GM04504 (cell line): ENCODE measurements at regions not wholly inside any gene's neighbourhood (a gene's known extent, or its start where the extent isn't known, plus 50 kb on each side); places are given as distances from the start of the nearest gene placed in this dataset.

Experiments used
- DNase-seq: peaks from one replicate; pipeline ENCODE4 v3.0.0-alpha.2; 2012; ENCODE audit warnings: low read depth

- DNase-seq = no peak
Measured at GRCh38 chr14:28468191-28469151, 298.1 kb upstream of the FOXG1 start.

GRCh38 chr14:28482251-28483040 lies 284.1 kb upstream of the FOXG1 start:
- DNase-seq = no peak

- DNase-seq = no peak
Measured at GRCh38 chr14:28483506-28483905, 283.1 kb upstream of the FOXG1 start.

- no peak for DNase-seq
Measured at GRCh38 chr14:28488684-28489083, 277.9 kb upstream of the FOXG1 start.

GRCh38 chr14:28493516-28493915 lies 273.1 kb upstream of the FOXG1 start:
- DNase-seq = no peak

- no peak for DNase-seq
Measured at GRCh38 chr14:28494196-28494595, 272.4 kb upstream of the FOXG1 start.

DNA sequence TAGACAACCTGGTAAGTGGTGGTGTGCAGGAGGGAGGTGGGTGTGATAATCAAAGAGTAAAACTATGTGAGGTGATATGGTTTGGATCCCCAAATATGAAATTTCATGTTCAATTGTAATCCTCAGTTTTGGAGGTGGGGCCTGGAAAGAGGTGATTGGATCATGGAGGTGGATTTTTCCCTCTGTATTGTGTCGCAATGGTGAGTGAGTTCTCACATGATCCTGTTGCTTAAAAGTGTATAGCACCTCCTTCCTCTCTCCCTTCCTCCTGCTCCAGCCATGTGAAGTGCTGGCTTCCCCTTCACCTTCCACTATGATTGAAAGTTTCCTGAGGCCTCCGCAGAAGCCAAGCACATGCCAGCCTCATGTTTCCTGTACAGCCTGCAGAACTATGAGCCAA lies 270.2 kb upstream of the FOXG1 start:
- DNase-seq = no peak

DNA sequence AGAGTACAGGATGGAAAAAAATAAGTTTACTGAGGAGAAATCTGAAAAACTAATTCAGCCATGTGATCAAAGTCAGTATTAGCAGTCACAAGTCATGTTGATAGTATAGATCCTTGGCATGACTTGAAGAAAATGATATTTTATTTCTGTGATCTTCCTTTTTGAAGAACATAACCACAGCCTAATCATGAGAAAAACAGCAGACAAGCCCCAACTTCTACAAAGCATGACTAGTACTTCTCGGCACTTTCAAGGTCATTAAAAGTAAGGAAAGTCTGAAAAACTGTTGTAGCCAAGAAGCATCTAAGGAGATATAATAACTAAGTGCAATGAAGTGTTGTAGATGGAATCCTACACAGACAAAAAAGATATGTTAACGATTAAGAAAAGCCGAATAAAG lies 264.1 kb upstream of the FOXG1 start:
- DNase-seq = no peak

DNA sequence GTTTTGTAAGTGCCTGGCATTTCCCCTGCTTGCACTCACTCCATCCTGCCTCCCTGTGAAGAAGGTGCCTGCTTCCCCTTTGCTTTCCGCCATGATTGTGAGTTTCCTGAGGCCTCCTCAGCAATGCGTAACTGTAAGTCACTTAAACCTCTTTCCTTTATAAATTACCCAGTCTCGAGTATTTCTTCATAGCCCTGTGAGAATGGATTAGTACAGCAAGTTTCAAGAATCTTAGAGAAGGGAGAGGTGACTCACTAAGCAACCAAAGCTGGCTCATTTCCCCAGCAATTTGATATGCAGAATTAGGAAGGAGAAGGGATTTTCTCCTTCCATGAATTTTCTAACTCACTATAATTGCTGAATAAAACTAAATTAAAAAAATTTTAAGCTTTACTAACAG lies 251.0 kb upstream of the FOXG1 start:
- no peak for DNase-seq

DNA sequence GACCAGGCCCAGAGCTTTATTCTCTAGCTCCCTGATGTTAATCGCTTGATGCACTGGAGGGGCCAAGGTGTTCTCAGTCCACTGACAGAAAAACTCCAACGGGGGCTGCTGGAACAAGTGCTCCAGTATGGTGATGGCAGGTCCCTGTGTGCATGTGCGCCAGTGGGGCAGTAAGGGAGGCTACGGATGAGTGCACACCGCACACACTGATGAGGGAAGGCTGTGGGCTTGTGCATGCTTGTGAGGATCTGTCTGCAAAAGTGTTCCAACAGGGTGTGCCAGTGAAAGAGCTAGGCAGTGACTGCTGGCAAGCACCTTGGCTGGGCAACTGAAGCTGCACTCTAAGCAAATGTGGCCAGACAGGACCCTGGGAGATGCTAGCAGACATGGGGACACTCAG lies 229.7 kb upstream of the FOXG1 start:
- DNase-seq = no peak

- no peak for DNase-seq
Measured at GRCh38 chr14:28542040-28542439, 224.5 kb upstream of the FOXG1 start.

GRCh38 chr14:28565345-28565744 lies 201.2 kb upstream of the FOXG1 start:
- no peak for DNase-seq

DNA sequence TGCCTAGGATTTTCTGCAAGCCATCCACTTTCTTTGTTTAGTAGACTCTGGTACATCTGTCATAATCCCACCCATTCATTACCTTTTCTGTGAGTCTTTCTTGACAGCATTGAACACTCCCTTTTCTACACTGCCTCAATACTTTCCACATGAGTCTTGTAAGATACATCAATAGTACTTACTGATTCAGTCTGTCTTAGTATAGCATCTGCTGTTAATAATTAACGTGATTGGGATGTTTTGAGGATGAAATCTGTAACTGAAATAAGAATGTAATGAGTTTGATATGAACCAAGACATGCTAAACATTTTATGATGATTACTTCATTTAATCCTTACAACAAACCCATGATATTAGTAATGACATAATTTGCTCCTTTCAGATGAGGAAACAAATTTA lies 196.2 kb upstream of the FOXG1 start:
- DNase-seq = no peak

DNA sequence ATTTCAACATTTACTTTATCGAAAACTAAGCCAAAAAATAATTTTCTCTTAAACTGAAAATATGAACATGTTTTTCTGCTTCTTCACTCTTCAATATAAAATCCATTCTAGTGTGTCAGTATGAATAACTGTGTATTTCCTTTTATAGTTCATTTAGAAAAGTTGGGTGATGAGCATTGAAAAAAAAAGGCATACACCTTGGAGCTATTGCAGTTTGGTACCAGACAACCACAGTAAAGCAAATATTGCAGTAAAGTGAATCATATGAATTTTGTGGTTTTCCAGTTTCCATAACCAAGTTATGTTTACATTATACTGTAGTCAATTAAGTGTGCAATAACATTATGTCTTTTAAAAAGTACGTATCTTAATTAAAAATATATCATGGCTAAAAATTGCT lies 195.0 kb upstream of the FOXG1 start:
- no peak for DNase-seq

GRCh38 chr14:28576523-28576922 lies 190.1 kb upstream of the FOXG1 start:
- DNase-seq = no peak

- no peak for DNase-seq
Measured at GRCh38 chr14:28577187-28577586, 189.4 kb upstream of the FOXG1 start.

- DNase-seq = no peak
Measured at GRCh38 chr14:28577711-28578131, 188.9 kb upstream of the FOXG1 start.

DNA sequence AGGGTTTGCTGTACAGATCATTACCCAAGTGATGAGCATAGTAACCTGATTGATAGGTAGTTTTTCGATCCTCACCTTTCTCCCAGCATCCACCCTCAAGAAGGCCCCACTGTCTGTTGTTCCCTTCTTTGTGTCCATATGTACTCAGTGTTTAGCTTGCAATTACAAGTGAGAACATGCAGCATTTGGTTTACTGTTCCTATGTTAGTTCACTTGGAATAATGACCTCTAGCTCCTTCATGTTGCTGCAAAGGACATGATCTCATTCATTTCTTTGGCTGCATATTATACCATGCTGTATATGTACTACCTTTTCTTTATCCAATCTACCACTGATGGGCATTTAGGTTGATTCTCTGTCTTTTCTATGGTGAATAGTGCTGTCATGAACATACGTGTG lies 181.6 kb upstream of the FOXG1 start:
- DNase-seq = no peak

GRCh38 chr14:28589792-28590191 lies 176.8 kb upstream of the FOXG1 start:
- no peak for DNase-seq

DNA sequence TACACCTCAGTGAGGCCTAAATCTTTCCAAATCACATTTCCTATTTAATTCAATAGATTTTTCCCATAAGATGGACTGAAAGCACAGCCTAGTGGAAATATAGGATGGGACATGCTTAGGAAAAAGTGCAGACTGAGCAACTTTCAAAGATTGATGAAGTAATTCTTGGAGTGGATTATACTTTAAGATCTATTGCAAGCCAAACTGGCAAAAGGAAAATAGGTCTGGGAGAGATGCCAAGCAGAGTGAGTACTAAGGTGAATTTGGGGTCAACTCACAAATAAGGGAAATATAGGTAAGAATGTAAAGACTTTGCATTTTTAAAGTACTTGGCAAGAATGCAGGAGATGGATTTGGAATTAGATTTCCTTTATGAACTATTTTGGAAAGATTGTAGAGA lies 170.2 kb upstream of the FOXG1 start:
- DNase-seq = no peak

GRCh38 chr14:28599191-28599590 lies 167.4 kb upstream of the FOXG1 start:
- no peak for DNase-seq

DNA sequence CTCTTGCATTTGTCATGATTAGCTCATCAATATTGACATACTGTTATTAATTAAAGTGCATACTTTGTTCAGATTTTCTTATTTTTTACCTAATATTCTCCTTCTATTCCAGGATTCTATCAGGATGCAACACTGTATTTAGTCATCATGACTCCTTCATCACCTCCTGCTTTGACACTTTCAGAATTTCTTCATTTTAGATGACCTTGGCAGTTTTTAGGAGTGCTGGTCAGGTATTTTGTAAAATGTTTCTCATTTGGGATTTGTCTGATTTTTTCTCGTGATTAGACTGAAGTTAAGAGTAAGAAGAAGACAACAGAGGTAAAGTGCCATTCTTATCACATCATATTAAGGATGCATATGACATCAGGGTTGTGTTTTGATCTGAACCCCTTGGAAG lies 167.0 kb upstream of the FOXG1 start:
- DNase-seq = no peak

DNA sequence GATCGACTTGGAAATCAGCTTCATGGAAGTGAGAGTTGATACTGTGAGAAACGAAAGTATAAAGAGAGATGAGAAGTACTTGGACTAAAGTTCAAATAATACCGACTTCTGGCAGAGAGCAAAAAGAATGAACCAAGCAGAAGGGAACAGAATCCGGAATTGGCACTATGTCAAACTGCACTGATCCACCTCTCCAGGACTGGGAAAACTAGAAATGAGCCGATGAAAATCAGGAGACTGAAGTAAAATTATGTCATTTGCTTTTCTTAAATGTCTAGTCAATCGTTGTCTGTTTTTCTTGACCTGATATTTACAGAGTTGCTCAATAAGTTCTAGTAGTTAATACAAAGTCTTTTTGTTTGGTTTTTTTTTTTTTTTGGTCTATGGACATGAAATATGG lies 163.0 kb upstream of the FOXG1 start:
- no peak for DNase-seq
